ENCODE measurements at regions not wholly inside any gene's neighbourhood (a gene's known extent, or its start where the extent isn't known, plus 50 kb on each side); places are given as distances from the start of the nearest gene placed in this dataset.
"Not testable (repeated sequence)": the region's sequence is repeated elsewhere in the genome, so short reads cannot be mapped to it uniquely, and the experiment has no call there.

- DNase-seq (ENCODE audit: low spot score) = no peak
These were observed 74.2 kb downstream of the APOBEC1 start for GRCh38 chr12:7591531-7591930.

GRCh38 chr12:7590085-7590484 is 75.6 kb downstream of the APOBEC1 start:
- DNase-seq (ENCODE audit: low spot score) = not testable (repeated sequence)

GRCh38 chr12:7588742-7589329 is 76.9 kb downstream of the APOBEC1 start:
- DNase-seq (ENCODE audit: low spot score) = peak; percentile 43

GRCh38 chr12:7584137-7584536 is 80.6 kb upstream of the CD163 start:
- not testable (repeated sequence) for DNase-seq (ENCODE audit: low spot score)

GRCh38 chr12:7583471-7583870 is 79.9 kb upstream of the CD163 start:
- no peak for DNase-seq (ENCODE audit: low spot score)

- DNase-seq (ENCODE audit: low spot score) = no peak
These were observed 79.2 kb upstream of the CD163 start for GRCh38 chr12:7582796-7583195.

- DNase-seq (ENCODE audit: low spot score) = no peak
These were observed 78.0 kb upstream of the CD163 start for GRCh38 chr12:7581625-7582024.

GRCh38 chr12:7581046-7581445 is 77.5 kb upstream of the CD163 start:
- no peak for DNase-seq (ENCODE audit: low spot score)

- no peak for DNase-seq (ENCODE audit: low spot score)
These were observed 67.7 kb upstream of the CD163 start for GRCh38 chr12:7571257-7571656.

- no peak for DNase-seq (ENCODE audit: low spot score)
These were observed 53.6 kb upstream of the CD163 start for GRCh38 chr12:7557227-7557626.

GRCh38 chr12:7555752-7556151 is 52.2 kb upstream of the CD163 start:
- peak; percentile 40 for DNase-seq (ENCODE audit: low spot score)

- not testable (repeated sequence) for DNase-seq (ENCODE audit: low spot score)
These were observed 51.3 kb upstream of the CD163 start for GRCh38 chr12:7554831-7555230.

Measured in hepatic stellate cell (primary cell).